OCI-LY1 (cell line): ENCODE measurements at regions not wholly inside any gene's neighbourhood (a gene's known extent, or its start where the extent isn't known, plus 50 kb on each side); places are given as distances from the start of the nearest gene placed in this dataset.

Experiments
- CTCF ChIP-seq: fragments of 200-600 bp; sonication (generic), shearing (Covaris generic); IDR thresholded peaks from 2 replicates; pipeline ENCODE4 v1.5.1; 2017; ENCODE audit warnings: mild to moderate bottlenecking, antibody characterized with exemption, low read length, moderate library complexity, mixed read lengths
- EZH2 ChIP-seq: fragments of 200-600 bp; sonication (generic), shearing (Covaris generic); IDR thresholded peaks from 2 replicates; pipeline ENCODE4 v1.8.0; 2017; ENCODE audit warnings: borderline replicate concordance, mixed run types, mild to moderate bottlenecking, antibody characterized with exemption, low read length, moderate library complexity, mixed read lengths

- TF ChIP-seq CTCF (no peak), EZH2 (no peak)
These were observed 253.2 kb downstream of the SEC14L1 start for GRCh38 chr17:77393867-77394539.
